Colonic mucosa (tissue), 4 donors: ENCODE measurements at regions not wholly inside any gene's neighbourhood (a gene's known extent, or its start where the extent isn't known, plus 50 kb on each side); places are given as distances from the start of the nearest gene placed in this dataset.
A peak's percentile ranks its signal among the peaks of the same experiment; 100 is the strongest.

ENCODE experiments used
- DNase-seq: peaks from one replicate; pipeline ENCODE4 v3.0.0-alpha.2; 2020
- H3K27ac ChIP-seq: fragments of 200-600 bp; one replicate; pipeline ENCODE4 v1.8.0; 2021
- H3K27me3 ChIP-seq: fragments of 200-600 bp; one replicate; pipeline ENCODE4 v1.8.0; 2021
- H3K36me3 ChIP-seq: fragments of 200-600 bp; one replicate; pipeline ENCODE4 v1.8.0; 2021
- H3K4me1 ChIP-seq: fragments of 200-600 bp; one replicate; pipeline ENCODE4 v1.8.0; 2021; ENCODE audit warnings: mild to moderate bottlenecking
- H3K4me3 ChIP-seq: fragments of 200-600 bp; one replicate; pipeline ENCODE4 v1.8.0; 2021
- H3K9ac ChIP-seq, 2 donors: one replicate each; pipeline ENCODE4 v1.7.0; 2013; ENCODE audit warnings: control low read depth in 2 of 2, low read depth in 2 of 2, low read length in 2 of 2
- H3K9me3 ChIP-seq: fragments of 200-600 bp; one replicate; pipeline ENCODE4 v1.8.0; 2021
- intact Hi-C: fragments of 100-400 bp; cut with DNase I; formaldehyde crosslinking; loops from one replicate; pipeline ENCODE4 v1.14.1; 2022
- TF ChIP-seq, protein P1 (sequence below): fragments of 200-600 bp; IDR thresholded peaks from one replicate; pipeline ENCODE4 v1.8.0; 2022; ENCODE audit warnings: antibody characterized with exemption, mild to moderate bottlenecking
- donor health status: healthy.
- donor health status: DM: no; HTN: no; CAD: no.
- donor health status: DM: no; HTN: no; CAD: no.

- Histone ChIP-seq H3K4me1 (peaks cover 7% of the 10 kb centered on the region), H3K36me3 (no peaks in the 10 kb centered on the region), H3K4me3 (no peak overlapping the region), H3K9ac (peak overlapping the region in 1 of 2 donors; percentile 36), H3K27ac (peak overlapping the region; percentile 73), H3K27me3 (no peaks in the 10 kb centered on the region), H3K9me3 (no peaks in the 10 kb centered on the region)
- TF ChIP-seq, protein P1, sequence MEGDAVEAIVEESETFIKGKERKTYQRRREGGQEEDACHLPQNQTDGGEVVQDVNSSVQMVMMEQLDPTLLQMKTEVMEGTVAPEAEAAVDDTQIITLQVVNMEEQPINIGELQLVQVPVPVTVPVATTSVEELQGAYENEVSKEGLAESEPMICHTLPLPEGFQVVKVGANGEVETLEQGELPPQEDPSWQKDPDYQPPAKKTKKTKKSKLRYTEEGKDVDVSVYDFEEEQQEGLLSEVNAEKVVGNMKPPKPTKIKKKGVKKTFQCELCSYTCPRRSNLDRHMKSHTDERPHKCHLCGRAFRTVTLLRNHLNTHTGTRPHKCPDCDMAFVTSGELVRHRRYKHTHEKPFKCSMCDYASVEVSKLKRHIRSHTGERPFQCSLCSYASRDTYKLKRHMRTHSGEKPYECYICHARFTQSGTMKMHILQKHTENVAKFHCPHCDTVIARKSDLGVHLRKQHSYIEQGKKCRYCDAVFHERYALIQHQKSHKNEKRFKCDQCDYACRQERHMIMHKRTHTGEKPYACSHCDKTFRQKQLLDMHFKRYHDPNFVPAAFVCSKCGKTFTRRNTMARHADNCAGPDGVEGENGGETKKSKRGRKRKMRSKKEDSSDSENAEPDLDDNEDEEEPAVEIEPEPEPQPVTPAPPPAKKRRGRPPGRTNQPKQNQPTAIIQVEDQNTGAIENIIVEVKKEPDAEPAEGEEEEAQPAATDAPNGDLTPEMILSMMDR: no peak
- intact Hi-C loops: no loop called here
- no peak for DNase-seq
These were observed 289.6 kb upstream of the ADAMTSL1 start for GRCh38 chr9:18184401-18184800.

DNA sequence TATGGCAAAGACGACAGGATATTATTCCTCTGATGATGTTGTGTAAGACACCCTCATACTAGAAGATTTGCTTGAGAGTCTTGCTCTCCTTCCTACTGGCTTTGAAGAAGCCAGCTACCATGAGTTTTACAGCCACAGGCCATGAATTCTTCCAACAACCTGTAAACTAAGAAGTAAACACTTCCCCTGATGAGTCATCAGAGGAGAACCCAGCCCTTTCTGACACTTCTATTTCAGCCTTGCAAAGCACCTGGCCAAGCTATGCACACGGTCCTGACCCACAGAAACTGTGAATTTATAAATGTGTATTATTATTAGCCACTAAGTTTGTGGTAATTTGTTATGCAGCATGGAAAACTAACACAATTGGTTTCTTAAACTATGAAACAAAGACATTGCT is 288.8 kb upstream of the ADAMTSL1 start:
- peak; percentile 55 for DNase-seq

GRCh38 chr9:18188971-18189370 is 285.0 kb upstream of the ADAMTSL1 start:
- no peak overlapping the region for H3K9ac ChIP-seq
- H3K9me3 ChIP-seq: no peaks in the 10 kb centered on the region
- no peak for DNase-seq
- no peak overlapping the region for H3K4me3 ChIP-seq
- H3K36me3 ChIP-seq: no peaks in the 10 kb centered on the region
- TF ChIP-seq, protein P1: no peak
- peaks cover 7% of the 10 kb centered on the region for H3K4me1 ChIP-seq
- intact Hi-C loops: no loop called here
- H3K27ac ChIP-seq: no peak overlapping the region
- no peaks in the 10 kb centered on the region for H3K27me3 ChIP-seq

More for the DNA sequence above, 288.8 kb upstream of the ADAMTSL1 start:
- H3K9me3 ChIP-seq: no peaks in the 10 kb centered on the region
- intact Hi-C loops: no loop called here
- peak overlapping the region; percentile 73 for H3K27ac ChIP-seq
- TF ChIP-seq, protein P1: no peak
- no peak overlapping the region for H3K9ac ChIP-seq
- H3K36me3 ChIP-seq: no peaks in the 10 kb centered on the region
- H3K4me3 ChIP-seq: no peak overlapping the region
- peaks cover 7% of the 10 kb centered on the region for H3K4me1 ChIP-seq
- H3K27me3 ChIP-seq: no peaks in the 10 kb centered on the region

DNA sequence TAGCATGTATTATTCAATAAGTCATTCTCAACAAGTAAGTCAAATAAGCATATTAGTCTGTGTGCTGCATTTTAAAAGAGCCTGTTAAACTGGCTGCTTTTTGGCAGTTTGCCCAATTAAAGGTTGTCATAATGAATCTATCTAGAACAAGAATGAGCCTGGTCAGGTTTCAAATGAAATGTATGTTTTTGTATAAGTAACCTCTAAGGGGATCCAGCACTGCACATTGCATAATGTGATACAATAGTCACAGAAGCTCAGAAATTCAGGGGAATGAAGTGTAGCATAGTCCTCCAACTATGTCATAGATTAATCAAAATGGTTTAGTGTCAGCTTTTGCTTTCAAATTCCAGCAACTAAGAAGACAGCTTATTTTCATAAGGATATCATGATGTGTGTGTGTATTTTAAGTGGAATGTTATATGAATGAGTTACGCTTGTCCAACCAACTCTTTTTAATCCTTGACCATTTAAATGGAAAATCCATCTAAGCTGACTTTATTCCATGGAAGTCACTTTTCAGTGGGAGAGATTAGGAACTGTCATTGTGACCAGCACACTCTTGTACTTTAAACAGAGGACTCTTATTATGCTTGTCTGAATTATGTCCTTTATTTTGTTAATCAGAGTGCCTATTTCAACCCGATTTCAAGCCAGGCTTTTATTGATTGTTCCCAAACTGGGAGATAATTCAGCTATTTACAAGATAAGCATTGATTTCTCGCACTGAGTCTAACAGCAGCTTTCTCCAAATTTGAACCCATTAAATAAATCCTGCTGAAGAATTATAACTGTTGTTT is 283.9 kb upstream of the ADAMTSL1 start:
- H3K9ac ChIP-seq: no peak overlapping the region
- H3K27me3 ChIP-seq: no peaks in the 10 kb centered on the region
- TF ChIP-seq, protein P1: no peak
- no peaks in the 10 kb centered on the region for H3K9me3 ChIP-seq
- H3K27ac ChIP-seq: no peak overlapping the region
- intact Hi-C loops: no loop called here
- H3K4me3 ChIP-seq: no peak overlapping the region
- no peak for DNase-seq
- H3K36me3 ChIP-seq: no peaks in the 10 kb centered on the region
- no peaks in the 10 kb centered on the region for H3K4me1 ChIP-seq

GRCh38 chr9:18190671-18191374 is 283.1 kb upstream of the ADAMTSL1 start:
- no peak overlapping the region for H3K9ac ChIP-seq
- H3K4me3 ChIP-seq: no peak overlapping the region
- H3K9me3 ChIP-seq: no peaks in the 10 kb centered on the region
- H3K27ac ChIP-seq: no peak overlapping the region
- H3K36me3 ChIP-seq: no peaks in the 10 kb centered on the region
- TF ChIP-seq, protein P1: no peak
- H3K27me3 ChIP-seq: no peaks in the 10 kb centered on the region
- H3K4me1 ChIP-seq: no peaks in the 10 kb centered on the region
- no peak for DNase-seq
- intact Hi-C loops: no loop called here
